ENCODE measurements at regions not wholly inside any gene's neighbourhood (a gene's known extent, or its start where the extent isn't known, plus 50 kb on each side); places are given as distances from the start of the nearest gene placed in this dataset.

DNA sequence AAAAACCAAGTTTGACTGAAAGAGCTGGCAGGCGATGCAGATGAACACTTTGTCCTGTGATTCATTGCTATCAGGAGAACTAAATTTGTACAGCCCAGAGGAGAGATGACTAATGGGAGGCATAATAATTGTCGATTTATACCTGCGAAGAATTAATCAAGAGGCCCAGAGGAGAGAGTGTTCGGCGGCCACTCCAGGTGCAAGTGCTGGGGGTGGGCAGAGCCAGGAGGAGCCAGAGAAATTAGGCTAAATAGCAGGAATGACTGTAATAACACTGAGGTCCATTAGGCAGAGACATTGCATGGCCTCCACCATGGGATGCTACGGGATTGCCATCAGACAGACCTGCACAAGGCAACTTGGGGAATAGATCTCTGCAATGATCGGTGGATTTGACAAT, 107.7 kb upstream of the UQCRFS1 start:
- DNase-seq: no peak
- Histone ChIP-seq H3K27ac (no peak overlapping the region), H3K36me3 (no peaks in the 10 kb centered on the region), H3K4me3 (no peak overlapping the region), H3K9me3 (no peaks in the 10 kb centered on the region), H3K27me3 (no peaks in the 10 kb centered on the region), H3K4me1 (no peaks in the 10 kb centered on the region)
- intact Hi-C loops (cut with DNase I; ENCODE audit: low total_unique reads): no loop called here
- in situ Hi-C loops (cut with MboI; ENCODE audit: low pct_ligation_motif_present in 1 of 4, low pct_unique_long_range_greater_than_20kb in 1 of 4, low sequenced_read_pairs in 3 of 4): no loop called here
- TF ChIP-seq POLR2A (IDR thresholded peaks at IDR 0.05) (no peak), CTCF (IDR thresholded peaks at IDR 0.05) (no peak), POLR2AphosphoS5 (IDR thresholded peaks at IDR 0.05) (no peak), EP300 (IDR thresholded peaks at IDR 0.05; ENCODE audit: low read depth) (no peak)
- 78 to 100% methylated on average over 4 to 7 of the region's 7 CpGs for WGBS, 2 donors (ENCODE audit: low coverage in 1 of 2)

GRCh38 chr19:29321116-29321515, 108.2 kb upstream of the UQCRFS1 start:
- WGBS, 2 donors (ENCODE audit: low coverage in 1 of 2): 50% methylated on average over 1 of the region's 1 CpG; no CpG with 5 or more reads in 1 of the 2 donors
- no peaks in the 10 kb centered on the region for H3K9me3 ChIP-seq
- no peak for DNase-seq
- no peak overlapping the region for H3K27ac ChIP-seq
- no peak for TF ChIP-seq CTCF (IDR thresholded peaks at IDR 0.05)
- no peak for TF ChIP-seq POLR2AphosphoS5 (IDR thresholded peaks at IDR 0.05)
- no peak for TF ChIP-seq POLR2A (IDR thresholded peaks at IDR 0.05)
- TF ChIP-seq EP300 (IDR thresholded peaks at IDR 0.05; ENCODE audit: low read depth): no peak
- H3K4me3 ChIP-seq: no peak overlapping the region
- intact Hi-C loops (cut with DNase I; ENCODE audit: low total_unique reads): no loop called here
- H3K4me1 ChIP-seq: no peaks in the 10 kb centered on the region
- H3K27me3 ChIP-seq: no peaks in the 10 kb centered on the region
- H3K36me3 ChIP-seq: no peaks in the 10 kb centered on the region
- in situ Hi-C loops (cut with MboI; ENCODE audit: low pct_ligation_motif_present in 1 of 4, low pct_unique_long_range_greater_than_20kb in 1 of 4, low sequenced_read_pairs in 3 of 4): no loop called here

DNA sequence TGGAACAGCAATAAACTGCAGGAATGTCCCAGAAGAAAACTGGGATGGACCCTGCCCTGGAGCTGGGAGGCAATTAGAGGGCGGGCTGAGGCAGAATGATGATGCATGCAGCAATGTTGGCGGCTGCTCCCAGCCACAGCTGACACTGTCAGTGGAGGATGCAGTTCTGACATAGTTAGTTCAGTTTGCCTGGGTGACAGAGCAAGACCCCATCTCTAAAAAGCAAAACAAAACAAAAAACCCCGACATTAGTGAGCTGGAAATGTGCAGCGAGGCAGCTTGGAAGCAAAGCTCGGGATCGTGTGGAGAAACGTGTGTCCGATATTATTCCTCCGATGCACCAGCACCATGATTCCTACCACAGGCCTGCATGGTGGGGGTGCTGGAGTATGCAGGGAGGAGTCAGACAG, 110.1 kb upstream of the UQCRFS1 start:
- H3K4me3 ChIP-seq: no peak overlapping the region
- H3K36me3 ChIP-seq: no peaks in the 10 kb centered on the region
- no peaks in the 10 kb centered on the region for H3K27me3 ChIP-seq
- in situ Hi-C loops (cut with MboI; ENCODE audit: low pct_ligation_motif_present in 1 of 4, low pct_unique_long_range_greater_than_20kb in 1 of 4, low sequenced_read_pairs in 3 of 4) (no loop called here), intact Hi-C loops (cut with DNase I; ENCODE audit: low total_unique reads) (no loop called here)
- H3K4me1 ChIP-seq: no peaks in the 10 kb centered on the region
- WGBS, 2 donors (ENCODE audit: low coverage in 1 of 2): 70% methylated on average over 9 of the region's 9 CpGs; no CpG with 5 or more reads in 1 of the 2 donors
- H3K9me3 ChIP-seq: no peaks in the 10 kb centered on the region
- no peak for TF ChIP-seq POLR2AphosphoS5 (IDR thresholded peaks at IDR 0.05)
- DNase-seq: no peak
- H3K27ac ChIP-seq: no peak overlapping the region

DNA sequence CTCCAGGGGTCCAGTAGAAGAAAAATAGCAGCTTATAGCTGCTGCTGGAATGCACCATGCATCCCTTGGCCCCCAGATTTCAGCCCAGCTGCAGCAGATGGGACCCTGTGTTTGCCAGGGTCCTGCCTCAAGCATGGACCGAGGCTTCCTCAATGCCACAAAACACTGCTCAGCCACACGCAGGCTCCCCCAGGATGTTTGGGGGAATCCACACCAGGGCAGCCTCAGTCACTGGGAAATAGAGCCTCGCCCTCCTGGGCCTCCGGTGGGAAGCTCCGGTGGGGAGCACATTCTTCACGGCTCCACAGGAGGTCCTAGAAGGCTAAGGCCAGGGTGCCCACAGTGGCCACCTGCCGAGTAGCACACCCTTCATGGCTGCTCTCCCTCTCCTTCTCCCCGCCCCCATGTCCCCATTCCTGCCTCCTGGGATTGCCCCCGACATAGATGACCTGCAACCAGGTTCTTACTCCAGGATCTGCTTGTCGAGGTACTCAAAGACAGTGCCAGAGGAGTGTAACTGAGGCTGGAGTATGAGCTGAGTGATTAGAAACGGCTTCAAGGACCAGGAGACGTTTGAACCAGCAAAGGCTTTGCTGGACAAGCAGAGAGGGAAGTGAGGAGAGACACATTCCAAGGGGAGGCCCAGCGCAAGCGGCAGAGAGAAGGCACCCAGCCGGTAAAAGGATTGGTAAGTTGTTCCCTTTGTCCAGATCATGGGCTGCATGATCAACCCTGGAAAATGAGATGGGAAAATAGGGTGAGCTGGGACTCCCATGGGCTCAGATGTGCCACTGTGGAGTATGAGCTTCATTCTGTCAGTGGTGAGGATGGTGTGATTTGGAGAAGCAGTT, 110.7 kb upstream of the UQCRFS1 start:
- no peak overlapping the region for H3K4me3 ChIP-seq
- WGBS, 2 donors (ENCODE audit: low coverage in 1 of 2): 64 to 76% methylated on average over 6 to 11 of the region's 15 CpGs
- H3K9me3 ChIP-seq: no peaks in the 10 kb centered on the region
- in situ Hi-C loops (cut with MboI; ENCODE audit: low pct_ligation_motif_present in 1 of 4, low pct_unique_long_range_greater_than_20kb in 1 of 4, low sequenced_read_pairs in 3 of 4): no loop called here
- H3K36me3 ChIP-seq: no peaks in the 10 kb centered on the region
- no peaks in the 10 kb centered on the region for H3K27me3 ChIP-seq
- no peak for DNase-seq
- intact Hi-C loops (cut with DNase I; ENCODE audit: low total_unique reads): no loop called here
- H3K27ac ChIP-seq: no peak overlapping the region
- no peak for TF ChIP-seq POLR2AphosphoS5 (IDR thresholded peaks at IDR 0.05)
- TF ChIP-seq CTCF (IDR thresholded peaks at IDR 0.05): no peak
- TF ChIP-seq EP300 (IDR thresholded peaks at IDR 0.05; ENCODE audit: low read depth): no peak
- no peak for TF ChIP-seq POLR2A (IDR thresholded peaks at IDR 0.05)
- no peaks in the 10 kb centered on the region for H3K4me1 ChIP-seq
